Liver (tissue), 8 donors: ENCODE measurements at regions not wholly inside any gene's neighbourhood (a gene's known extent, or its start where the extent isn't known, plus 50 kb on each side); places are given as distances from the start of the nearest gene placed in this dataset.

Source experiments
- DNase-seq: peaks from one replicate; pipeline ENCODE4 v3.0.0-alpha.2; 2017; ENCODE audit warnings: low spot score
- H3K27ac ChIP-seq, 2 donors: one replicate each; pipeline ENCODE4 v1.7.0; 2013; ENCODE audit warnings: inconsistent platforms in 2 of 2, low read length in 2 of 2, control low read depth in 1 of 2, low read depth in 1 of 2, mild to moderate bottlenecking in 1 of 2
- H3K27me3 ChIP-seq, 4 donors: one replicate each; pipeline versions ENCODE4 v1.6.1 to v1.7.0; 2013; ENCODE audit warnings: low read length in 3 of 4, inconsistent platforms in 1 of 4, mild to moderate bottlenecking in 1 of 4, moderate library complexity in 1 of 4; ENCODE audit not compliant: control insufficient read depth in 4 of 4, insufficient read depth in 4 of 4
- H3K36me3 ChIP-seq, 4 donors: one replicate each; pipeline versions ENCODE4 v1.6.1 to v1.7.0; 2013; ENCODE audit warnings: low read length in 3 of 4, mild to moderate bottlenecking in 3 of 4, low read depth in 1 of 4, moderate library complexity in 1 of 4; ENCODE audit not compliant: control insufficient read depth in 4 of 4, insufficient read depth in 3 of 4
- H3K4me1 ChIP-seq, 4 donors: one replicate each; pipeline versions ENCODE4 v1.6.1 to v1.7.0; 2013; ENCODE audit warnings: low read length in 3 of 4, mild to moderate bottlenecking in 3 of 4, moderate library complexity in 1 of 4; ENCODE audit not compliant: control insufficient read depth in 4 of 4, insufficient read depth in 4 of 4
- H3K4me3 ChIP-seq, 3 donors: one replicate each; pipeline versions ENCODE4 v1.6.1 to v1.7.0; 2013; ENCODE audit warnings: low read length in 3 of 3, control low read depth in 1 of 3, low read depth in 1 of 3, mild to moderate bottlenecking in 1 of 3
- H3K9ac ChIP-seq, 2 donors: one replicate each; pipeline ENCODE4 v1.7.0; 2013; ENCODE audit warnings: low read length in 2 of 2, mild to moderate bottlenecking in 2 of 2, moderate library complexity in 2 of 2, control low read depth in 1 of 2, low read depth in 1 of 2
- H3K9me3 ChIP-seq, 4 donors: one replicate each; pipeline versions ENCODE4 v1.6.1 to v1.7.0; 2013; ENCODE audit warnings: low read length in 3 of 4; ENCODE audit not compliant: control insufficient read depth in 4 of 4
- ATF3 ChIP-seq: IDR thresholded peaks from 2 replicates; pipeline ENCODE4 v1.6.1; 2016; ENCODE audit warnings: antibody characterized with exemption
- EGR1 ChIP-seq, 2 donors: IDR thresholded peaks; 2 replicates each; pipeline ENCODE4 v1.6.1; 2016 to 2018; ENCODE audit warnings: antibody characterized with exemption in 2 of 2, low read depth in 2 of 2
- FOXA1 ChIP-seq: IDR thresholded peaks from 2 replicates; pipeline ENCODE4 v1.6.1; 2016; ENCODE audit warnings: antibody characterized with exemption
- FOXA2 ChIP-seq: IDR thresholded peaks from 2 replicates; pipeline ENCODE4 v1.6.1; 2016; ENCODE audit warnings: antibody characterized with exemption
- GABPA ChIP-seq, 2 donors: IDR thresholded peaks in 1 of 2; conservative IDR thresholded peaks in 1 of 2; 2 replicates each; pipeline ENCODE4 v1.6.1; 2016; ENCODE audit warnings: antibody characterized with exemption in 2 of 2, mild to moderate bottlenecking in 1 of 2, moderate library complexity in 1 of 2
- HNF4A ChIP-seq, 2 donors: conservative IDR thresholded peaks; 2 replicates each; pipeline ENCODE4 v1.6.1; 2016; ENCODE audit warnings: antibody characterized with exemption in 2 of 2, mild to moderate bottlenecking in 2 of 2
- HNF4G ChIP-seq: IDR thresholded peaks from 2 replicates; pipeline ENCODE4 v1.6.1; 2016; ENCODE audit warnings: antibody characterized with exemption
- JUND ChIP-seq, 2 donors: IDR thresholded peaks; 2 replicates each; pipeline ENCODE4 v1.6.1; 2016; ENCODE audit warnings: antibody characterized with exemption in 2 of 2
- NR2F2 ChIP-seq: IDR thresholded peaks from 2 replicates; pipeline ENCODE4 v1.6.1; 2016; ENCODE audit warnings: antibody characterized with exemption
- RAD21 ChIP-seq, 2 donors: IDR thresholded peaks; 2 replicates each; pipeline ENCODE4 v1.6.1; 2016; ENCODE audit warnings: antibody characterized with exemption in 2 of 2, mild to moderate bottlenecking in 2 of 2
- RXRA ChIP-seq, 2 donors: IDR thresholded peaks; 2 replicates each; pipeline ENCODE4 v1.6.1; 2017 to 2018; ENCODE audit warnings: antibody characterized with exemption in 2 of 2, mild to moderate bottlenecking in 1 of 2
- SP1 ChIP-seq: IDR thresholded peaks from 2 replicates; pipeline ENCODE4 v1.6.1; 2018; ENCODE audit warnings: antibody characterized with exemption, mild to moderate bottlenecking
- TAF1 ChIP-seq: conservative IDR thresholded peaks from 2 replicates; pipeline ENCODE4 v1.6.1; 2016; ENCODE audit warnings: antibody characterized with exemption, mild to moderate bottlenecking
- YY1 ChIP-seq: IDR thresholded peaks from 2 replicates; pipeline ENCODE4 v1.6.1; 2016; ENCODE audit warnings: antibody characterized with exemption, mild to moderate bottlenecking
- ZBTB33 ChIP-seq: IDR thresholded peaks from 2 replicates; pipeline ENCODE4 v1.6.1; 2016; ENCODE audit warnings: antibody characterized with exemption
- WGBS: extraction: QIAGEN DNeasy Blood & Tissue Kit; methylation state at CpG from one replicate; pipeline ENCODE4 v1.1.7; 2013; 5-methylcytosine and 5-hydroxymethylcytosine counted together
- TF ChIP-seq, protein P1 (sequence below): IDR thresholded peaks from 2 replicates; pipeline ENCODE4 v1.6.1; 2016; ENCODE audit warnings: antibody characterized with exemption, mild to moderate bottlenecking
- TF ChIP-seq, protein P2 (sequence below): IDR thresholded peaks from 2 replicates; pipeline ENCODE4 v1.6.1; 2016; ENCODE audit warnings: antibody characterized with exemption
- TF ChIP-seq, protein P3 (sequence below): fragments of 150-350 bp; IDR thresholded peaks from 2 replicates; pipeline ENCODE4 v1.5.1; 2017; ENCODE audit warnings: improper control_type of control experiment, low read depth, low read length; ENCODE audit not compliant: missing input control
- donor health status: healthy.
- donor health status: healthy.
- donor health status: healthy.
- donor health status: healthy.
- donor health status: healthy.

GRCh38 chr5:133847886-133848285 is 120.5 kb downstream of the C5orf15 start:
- H3K27me3 ChIP-seq = no peaks in the 10 kb centered on the region
- 89% methylated on average over 5 of the region's 5 CpGs for WGBS
- TF ChIP-seq, protein P1, sequence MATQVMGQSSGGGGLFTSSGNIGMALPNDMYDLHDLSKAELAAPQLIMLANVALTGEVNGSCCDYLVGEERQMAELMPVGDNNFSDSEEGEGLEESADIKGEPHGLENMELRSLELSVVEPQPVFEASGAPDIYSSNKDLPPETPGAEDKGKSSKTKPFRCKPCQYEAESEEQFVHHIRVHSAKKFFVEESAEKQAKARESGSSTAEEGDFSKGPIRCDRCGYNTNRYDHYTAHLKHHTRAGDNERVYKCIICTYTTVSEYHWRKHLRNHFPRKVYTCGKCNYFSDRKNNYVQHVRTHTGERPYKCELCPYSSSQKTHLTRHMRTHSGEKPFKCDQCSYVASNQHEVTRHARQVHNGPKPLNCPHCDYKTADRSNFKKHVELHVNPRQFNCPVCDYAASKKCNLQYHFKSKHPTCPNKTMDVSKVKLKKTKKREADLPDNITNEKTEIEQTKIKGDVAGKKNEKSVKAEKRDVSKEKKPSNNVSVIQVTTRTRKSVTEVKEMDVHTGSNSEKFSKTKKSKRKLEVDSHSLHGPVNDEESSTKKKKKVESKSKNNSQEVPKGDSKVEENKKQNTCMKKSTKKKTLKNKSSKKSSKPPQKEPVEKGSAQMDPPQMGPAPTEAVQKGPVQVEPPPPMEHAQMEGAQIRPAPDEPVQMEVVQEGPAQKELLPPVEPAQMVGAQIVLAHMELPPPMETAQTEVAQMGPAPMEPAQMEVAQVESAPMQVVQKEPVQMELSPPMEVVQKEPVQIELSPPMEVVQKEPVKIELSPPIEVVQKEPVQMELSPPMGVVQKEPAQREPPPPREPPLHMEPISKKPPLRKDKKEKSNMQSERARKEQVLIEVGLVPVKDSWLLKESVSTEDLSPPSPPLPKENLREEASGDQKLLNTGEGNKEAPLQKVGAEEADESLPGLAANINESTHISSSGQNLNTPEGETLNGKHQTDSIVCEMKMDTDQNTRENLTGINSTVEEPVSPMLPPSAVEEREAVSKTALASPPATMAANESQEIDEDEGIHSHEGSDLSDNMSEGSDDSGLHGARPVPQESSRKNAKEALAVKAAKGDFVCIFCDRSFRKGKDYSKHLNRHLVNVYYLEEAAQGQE = no peak
- TF ChIP-seq YY1 = no peak
- TF ChIP-seq NR2F2 = no peak
- no peak for TF ChIP-seq RXRA (IDR thresholded peaks at IDR 0.05)
- no peak for TF ChIP-seq JUND (IDR thresholded peaks at IDR 0.05)
- TF ChIP-seq TAF1 = no peak
- TF ChIP-seq FOXA1 = no peak
- TF ChIP-seq HNF4A (conservative IDR thresholded peaks at IDR 0.05) = no peak
- TF ChIP-seq, protein P2, sequence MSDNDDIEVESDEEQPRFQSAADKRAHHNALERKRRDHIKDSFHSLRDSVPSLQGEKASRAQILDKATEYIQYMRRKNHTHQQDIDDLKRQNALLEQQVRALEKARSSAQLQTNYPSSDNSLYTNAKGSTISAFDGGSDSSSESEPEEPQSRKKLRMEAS = no peak
- no peak for TF ChIP-seq ZBTB33
- no peak for TF ChIP-seq RAD21 (IDR thresholded peaks at IDR 0.05)
- no peak for TF ChIP-seq GABPA (IDR thresholded peaks at IDR 0.05 in 1 of 2, conservative IDR thresholded peaks at IDR 0.05 in 1 of 2)
- no peak for TF ChIP-seq EGR1 (IDR thresholded peaks at IDR 0.05; ENCODE audit: low read depth in 2 of 2)
- TF ChIP-seq, protein P3, sequence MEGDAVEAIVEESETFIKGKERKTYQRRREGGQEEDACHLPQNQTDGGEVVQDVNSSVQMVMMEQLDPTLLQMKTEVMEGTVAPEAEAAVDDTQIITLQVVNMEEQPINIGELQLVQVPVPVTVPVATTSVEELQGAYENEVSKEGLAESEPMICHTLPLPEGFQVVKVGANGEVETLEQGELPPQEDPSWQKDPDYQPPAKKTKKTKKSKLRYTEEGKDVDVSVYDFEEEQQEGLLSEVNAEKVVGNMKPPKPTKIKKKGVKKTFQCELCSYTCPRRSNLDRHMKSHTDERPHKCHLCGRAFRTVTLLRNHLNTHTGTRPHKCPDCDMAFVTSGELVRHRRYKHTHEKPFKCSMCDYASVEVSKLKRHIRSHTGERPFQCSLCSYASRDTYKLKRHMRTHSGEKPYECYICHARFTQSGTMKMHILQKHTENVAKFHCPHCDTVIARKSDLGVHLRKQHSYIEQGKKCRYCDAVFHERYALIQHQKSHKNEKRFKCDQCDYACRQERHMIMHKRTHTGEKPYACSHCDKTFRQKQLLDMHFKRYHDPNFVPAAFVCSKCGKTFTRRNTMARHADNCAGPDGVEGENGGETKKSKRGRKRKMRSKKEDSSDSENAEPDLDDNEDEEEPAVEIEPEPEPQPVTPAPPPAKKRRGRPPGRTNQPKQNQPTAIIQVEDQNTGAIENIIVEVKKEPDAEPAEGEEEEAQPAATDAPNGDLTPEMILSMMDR = no peak
- TF ChIP-seq ATF3 = no peak
- TF ChIP-seq FOXA2 = no peak
- TF ChIP-seq SP1 = no peak
- no peak for DNase-seq
- no peak overlapping the region for H3K9ac ChIP-seq
- H3K9me3 ChIP-seq = no peaks in the 10 kb centered on the region
- no peak overlapping the region for H3K27ac ChIP-seq
- H3K4me1 ChIP-seq = no peaks in the 10 kb centered on the region
- H3K4me3 ChIP-seq = no peak overlapping the region
- H3K36me3 ChIP-seq = no peaks in the 10 kb centered on the region

- Histone ChIP-seq H3K27ac (no peak overlapping the region), H3K9me3 (no peaks in the 10 kb centered on the region), H3K27me3 (no peaks in the 10 kb centered on the region), H3K9ac (no peak overlapping the region), H3K36me3 (no peaks in the 10 kb centered on the region), H3K4me1 (no peaks in the 10 kb centered on the region), H3K4me3 (no peak overlapping the region)
- WGBS = 93% methylated on average over 6 of the region's 6 CpGs
- no peak for DNase-seq
- TF ChIP-seq, protein P1 = no peak
- no peak for TF ChIP-seq GABPA (IDR thresholded peaks at IDR 0.05 in 1 of 2, conservative IDR thresholded peaks at IDR 0.05 in 1 of 2)
- TF ChIP-seq, protein P2 = no peak
- TF ChIP-seq RAD21 (IDR thresholded peaks at IDR 0.05) = no peak
- no peak for TF ChIP-seq JUND (IDR thresholded peaks at IDR 0.05)
- TF ChIP-seq FOXA2 = no peak
- TF ChIP-seq NR2F2 = no peak
- TF ChIP-seq HNF4G = no peak
- TF ChIP-seq EGR1 (IDR thresholded peaks at IDR 0.05; ENCODE audit: low read depth in 2 of 2) = no peak
- TF ChIP-seq ZBTB33 = no peak
- no peak for TF ChIP-seq RXRA (IDR thresholded peaks at IDR 0.05)
These were observed 121.1 kb downstream of the C5orf15 start for GRCh38 chr5:133847301-133847700.
